HCT116 (cell line): ENCODE measurements at regions not wholly inside any gene's neighbourhood (a gene's known extent, or its start where the extent isn't known, plus 50 kb on each side); places are given as distances from the start of the nearest gene placed in this dataset.

Experiments used
- ATAC-seq: fragments of 200-7000 bp; cut with Tn5 transposase; 2 replicates; pipeline ENCODE4 v1.9.1; 2020; ENCODE audit warnings: mild to moderate bottlenecking, moderate library complexity
- BruUV-seq: library from RNA; stranded (reverse); fragments of 400-500 nt; replicated peaks from 2 replicates; lab custom pipeline; 2021; lab: Mats Ljungman, UMichigan
- CTCF ChIA-PET: fragments of 300-600 bp; sonication (Branson Sonifier 250); formaldehyde crosslinking; loops from one replicate; lab custom pipeline; 2021; ENCODE audit warnings: antibody characterized with exemption; lab: Charles Lee
- POLR2A ChIA-PET: fragments of 300-600, 350-600 bp; sonication (Branson Sonifier 250); formaldehyde crosslinking; loops from one replicate; lab custom pipeline; 2021; ENCODE audit warnings: antibody characterized with exemption; lab: Charles Lee
- RAD21 ChIA-PET, 2 experiments: fragments of 300-600 bp; sonication (Branson Sonifier 250); formaldehyde crosslinking; loops; one replicate each; lab custom pipeline; 2023; ENCODE audit warnings: low total read pairs in 2 of 2; ENCODE audit not compliant: uncharacterized antibody in 2 of 2, unreplicated experiment in 2 of 2, low non-redundant PET in 1 of 2; lab: Charles Lee
- DNase-seq: peaks from one replicate; pipeline ENCODE4 v3.0.0-alpha.2; 2010; ENCODE audit warnings: low read depth, low spot score
- H2AFZ ChIP-seq: fragments of 200-600 bp; shearing (Covaris generic), sonication (generic); 2 replicates; pipeline ENCODE4 v1.6.1; 2017; ENCODE audit warnings: low read depth, mixed run types, mixed read lengths, antibody characterized with exemption, low read length; ENCODE audit not compliant: poor library complexity, severe bottlenecking
- H3K27ac ChIP-seq: 2 replicates; pipeline ENCODE4 v1.5.1; 2012; ENCODE audit warnings: low read depth, low read length
- H3K27me3 ChIP-seq: fragments of 200-600 bp; sonication (generic); 2 replicates; pipeline ENCODE4 v1.6.1; 2016; ENCODE audit warnings: mixed run types, low read length, mixed read lengths; ENCODE audit not compliant: insufficient read depth
- H3K36me3 ChIP-seq, 2 experiments: fragments of 200-500 bp in 1 of 2; fragments of 200-600 bp in 1 of 2; sonication (Bioruptor generic) in 1 of 2; sonication (generic) in 1 of 2; 2 replicates each; pipeline versions ENCODE4 v1.5.1 to v1.6.1; 2014 to 2016; ENCODE audit warnings: low read length in 2 of 2, inconsistent platforms in 1 of 2, mixed read lengths in 1 of 2, mixed run types in 1 of 2; ENCODE audit not compliant: insufficient read depth in 2 of 2, control insufficient read depth in 1 of 2
- H3K4me1 ChIP-seq, 2 experiments: fragments of 200-600 bp in 1 of 2; sonication (generic) in 1 of 2; 2 replicates each; pipeline versions ENCODE4 v1.5.1 to v1.6.1; 2012 to 2017; ENCODE audit warnings: low read length in 2 of 2, inconsistent platforms in 1 of 2, mild to moderate bottlenecking in 1 of 2, mixed read lengths in 1 of 2, mixed run types in 1 of 2, moderate library complexity in 1 of 2; ENCODE audit not compliant: insufficient read depth in 2 of 2, control insufficient read depth in 1 of 2
- H3K4me2 ChIP-seq: fragments of 200-600 bp; sonication (generic); 2 replicates; pipeline ENCODE4 v1.6.1; 2017; ENCODE audit warnings: mixed run types, low read length, mixed read lengths
- H3K4me3 ChIP-seq, 2 experiments: fragments of 200-600 bp in 1 of 2; sonication (generic) in 1 of 2; replicated peaks in 1 of 2; 2 replicates each; pipeline ENCODE4 v1.5.1; 2011 to 2016; ENCODE audit warnings: low read length in 2 of 2, control low read depth in 1 of 2, low read depth in 1 of 2, mild to moderate bottlenecking in 1 of 2, mixed read lengths in 1 of 2, mixed run types in 1 of 2
- H3K79me2 ChIP-seq: fragments of 200-600 bp; sonication (generic); 2 replicates; pipeline ENCODE4 v1.6.1; 2017; ENCODE audit warnings: mild to moderate bottlenecking, mixed run types, low read length, moderate library complexity, mixed read lengths; ENCODE audit not compliant: insufficient read depth
- H3K9ac ChIP-seq: fragments of 200-600 bp; sonication (generic); 2 replicates; pipeline ENCODE4 v1.6.1; 2016; ENCODE audit warnings: low read length, mixed read lengths
- H3K9me2 ChIP-seq: fragments of 200-600 bp; sonication (generic), shearing (Covaris generic); 2 replicates; pipeline ENCODE4 v1.6.1; 2017; ENCODE audit warnings: mixed run types, mild to moderate bottlenecking, moderate library complexity; ENCODE audit not compliant: insufficient read depth
- H3K9me3 ChIP-seq, 2 experiments: fragments of 200-500 bp in 1 of 2; fragments of 200-600 bp in 1 of 2; sonication (Bioruptor generic) in 1 of 2; sonication (generic) in 1 of 2; 2 replicates each; pipeline ENCODE4 v1.6.1; 2014 to 2017; ENCODE audit warnings: low read length in 2 of 2, mixed read lengths in 2 of 2, inconsistent platforms in 1 of 2, low read depth in 1 of 2, mild to moderate bottlenecking in 1 of 2, mixed run types in 1 of 2, moderate library complexity in 1 of 2; ENCODE audit not compliant: control insufficient read depth in 1 of 2, insufficient read depth in 1 of 2
- H4K20me1 ChIP-seq: fragments of 200-600 bp; sonication (generic), shearing (Covaris generic); 2 replicates; pipeline ENCODE4 v1.6.1; 2017; ENCODE audit warnings: mixed run types, mild to moderate bottlenecking, moderate library complexity; ENCODE audit not compliant: insufficient read depth
- CBX3 ChIP-seq: IDR thresholded peaks from 2 replicates; pipeline ENCODE4 v1.6.1; 2012; ENCODE audit warnings: low read depth
- POLR2A ChIP-seq: IDR thresholded peaks from 2 replicates; pipeline ENCODE4 v1.7.0; 2011; ENCODE audit warnings: borderline replicate concordance; ENCODE audit not compliant: insufficient read depth, insufficient read length; ENCODE audit errors: extremely low read depth
- RAD21 ChIP-seq: IDR thresholded peaks from 2 replicates; pipeline ENCODE4 v1.6.1; 2012; ENCODE audit warnings: low read depth, mild to moderate bottlenecking
- ZNF274 ChIP-seq: fragments of 200-500 bp; sonication (Bioruptor generic); IDR thresholded peaks from 2 replicates; pipeline ENCODE4 v1.6.1; 2014; ENCODE audit warnings: mild to moderate bottlenecking, low read depth, low read length, inconsistent platforms
- intact Hi-C: fragments of 100-400 bp; cut with micrococcal nuclease; formaldehyde crosslinking; loops from 2 replicates; pipeline ENCODE4 v1.10.0; 2022

DNA sequence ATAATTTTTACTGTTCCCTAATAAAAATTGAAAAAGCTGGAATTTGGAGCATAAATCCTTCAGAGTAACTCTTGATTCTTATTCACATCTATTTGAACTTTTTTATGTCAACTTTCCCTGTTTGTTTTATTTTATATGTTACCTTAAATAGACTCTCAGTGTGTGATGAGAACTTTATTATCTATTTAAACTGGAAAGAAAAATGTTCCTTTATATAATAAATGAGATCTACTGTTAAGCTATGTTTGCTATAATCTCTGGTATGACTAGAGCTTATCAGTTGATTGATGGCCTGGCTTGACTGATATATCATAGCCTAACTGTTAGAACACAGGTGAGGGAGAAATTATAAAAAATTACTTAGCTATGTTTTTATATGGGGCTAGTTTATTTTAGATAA is 330.6 kb upstream of the EPHA6 start:
- Histone ChIP-seq H3K9me3 (peaks cover 0 to 11% of the 10 kb centered on the region in 2 experiments; a peak in 1 of 4 replicates), H3K79me2 (no peaks in the 10 kb centered on the region), H3K36me3 (no peaks in the 10 kb centered on the region), H2AFZ (no peak overlapping the region), H3K4me3 (no peak overlapping the region), H3K4me1 (no peaks in the 10 kb centered on the region), H3K27me3 (no peaks in the 10 kb centered on the region), H3K27ac (no peak overlapping the region), H3K9me2 (no peaks in the 10 kb centered on the region), H3K4me2 (no peak overlapping the region), H3K9ac (no peak overlapping the region), H4K20me1 (no peaks in the 10 kb centered on the region)
- DNase-seq (no peak), ATAC-seq (no peak)
- TF ChIP-seq RAD21 (no peak), CBX3 (no peak), ZNF274 (no peak)
- ChIA-PET RAD21 (no interaction called here), POLR2A (no interaction called here), CTCF (no interaction called here)
- intact Hi-C loops, result no loop called here
- no TSS peak for BruUV-seq

DNA sequence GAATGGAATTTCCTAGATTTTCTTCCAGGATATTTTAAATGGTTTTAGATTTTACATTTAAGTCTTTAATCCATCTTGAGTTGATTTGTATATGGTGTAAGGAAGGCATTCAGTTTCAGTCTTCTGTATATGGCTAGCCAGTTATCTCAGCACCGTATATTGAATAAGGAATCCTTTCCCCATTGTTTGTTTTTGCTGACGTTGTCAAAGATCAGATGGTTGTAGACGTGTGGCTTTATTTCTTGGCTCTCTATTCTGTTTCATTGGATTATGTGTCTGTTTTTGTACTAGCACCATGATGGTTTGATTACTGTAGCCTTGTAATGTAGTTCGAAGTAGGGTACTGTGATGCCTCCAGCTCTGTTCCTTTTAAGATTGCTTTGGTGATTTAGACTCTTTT is 325.7 kb upstream of the EPHA6 start:
- POLR2A ChIA-PET, result no interaction called here
- BruUV-seq, result no TSS peak
- Histone ChIP-seq H3K4me1 (no peaks in the 10 kb centered on the region), H3K27me3 (no peaks in the 10 kb centered on the region), H3K79me2 (no peaks in the 10 kb centered on the region), H4K20me1 (no peaks in the 10 kb centered on the region), H3K36me3 (no peaks in the 10 kb centered on the region), H3K4me3 (no peak overlapping the region), H3K9ac (no peak overlapping the region), H3K9me2 (no peaks in the 10 kb centered on the region), H3K27ac (no peak overlapping the region), H2AFZ (no peak overlapping the region), H3K9me3 (peaks cover 4 to 14% of the 10 kb centered on the region in 2 experiments; a peak in 3 of 4 replicates), H3K4me2 (no peak overlapping the region)
- no peak for ATAC-seq
- no peak for DNase-seq
- intact Hi-C loops, result no loop called here
- TF ChIP-seq CBX3, result no peak
- TF ChIP-seq POLR2A, result no peak
- RAD21 ChIA-PET, result no interaction called here
- CTCF ChIA-PET, result no interaction called here
